SK-N-SH (cell line): ENCODE measurements at regions not wholly inside any gene's neighbourhood (a gene's known extent, or its start where the extent isn't known, plus 50 kb on each side); places are given as distances from the start of the nearest gene placed in this dataset.

Source experiments
- CTCF ChIA-PET: fragments of 300-600, 350-600 bp; formaldehyde crosslinking; extraction: SDS; loops from one replicate; lab custom pipeline; 2021; lab: Yijun Ruan, JAX
- POLR2A ChIA-PET: fragments of 350-600 bp; sonication (Branson Sonifier 250); formaldehyde crosslinking; extraction: SDS; loops from one replicate; lab custom pipeline; 2020; ENCODE audit warnings: antibody characterized with exemption, inconsistent platforms; lab: Yijun Ruan, JAX
- DNase-seq: peaks from one replicate; pipeline ENCODE4 v3.0.0; 2012
- H2AFZ ChIP-seq: fragments of 200-600 bp; sonication (generic); 2 replicates; pipeline ENCODE4 v1.8.1; 2016; ENCODE audit warnings: antibody characterized with exemption, mild to moderate bottlenecking, low read depth
- H3F3A ChIP-seq: fragments of 200-600 bp; sonication (generic); replicated peaks from 2 replicates; pipeline ENCODE3; 2016; ENCODE audit warnings: antibody characterized with exemption, mild to moderate bottlenecking; ENCODE audit not compliant: insufficient read depth
- H3K27ac ChIP-seq, 2 experiments: fragments of 200-500 bp in 1 of 2; fragments of 200-600 bp in 1 of 2; sonication (Bioruptor generic) in 1 of 2; sonication (generic), shearing (Covaris generic) in 1 of 2; 2 replicates each; pipeline versions ENCODE4 v1.5.1 to v1.6.1; 2014 to 2016; ENCODE audit warnings: low read depth in 2 of 2, inconsistent platforms in 1 of 2, low read length in 1 of 2, mild to moderate bottlenecking in 1 of 2, mixed read lengths in 1 of 2
- H3K27me3 ChIP-seq: fragments of 200-600 bp; sonication (generic), shearing (Covaris generic); 2 replicates; pipeline ENCODE4 v1.6.1; 2016; ENCODE audit warnings: mixed run types; ENCODE audit not compliant: insufficient read depth
- H3K36me3 ChIP-seq, 2 experiments: fragments of 200-500 bp in 1 of 2; fragments of 200-600 bp in 1 of 2; sonication (Bioruptor generic) in 1 of 2; sonication (generic) in 1 of 2; replicated peaks in 1 of 2; 2 replicates each; pipeline versions ENCODE3 to v1.5.1; 2014 to 2016; ENCODE audit warnings: low read length in 1 of 2, mild to moderate bottlenecking in 1 of 2; ENCODE audit not compliant: insufficient read depth in 2 of 2, control insufficient read depth in 1 of 2
- H3K4me1 ChIP-seq, 2 experiments: fragments of 200-500 bp in 1 of 2; fragments of 200-600 bp in 1 of 2; sonication (Bioruptor generic) in 1 of 2; sonication (generic), shearing (Covaris generic) in 1 of 2; 2 replicates each; pipeline versions ENCODE4 v1.5.1 to v1.6.1; 2014 to 2016; ENCODE audit warnings: low read depth in 1 of 2, low read length in 1 of 2, mixed run types in 1 of 2; ENCODE audit not compliant: insufficient read depth in 2 of 2, control insufficient read depth in 1 of 2
- H3K4me2 ChIP-seq: fragments of 200-600 bp; sonication (generic), shearing (Covaris generic); 2 replicates; pipeline ENCODE4 v1.6.1; 2017; ENCODE audit warnings: mixed run types
- H3K4me3 ChIP-seq, 2 experiments: fragments of 200-500 bp in 1 of 2; fragments of 200-600 bp in 1 of 2; sonication (Bioruptor generic) in 1 of 2; sonication (generic), shearing (Covaris generic) in 1 of 2; 2 replicates each; pipeline versions ENCODE4 v1.5.1 to v1.8.1; 2014 to 2016; ENCODE audit warnings: low read depth in 2 of 2, inconsistent platforms in 1 of 2, low read length in 1 of 2, mild to moderate bottlenecking in 1 of 2, mixed read lengths in 1 of 2, moderate library complexity in 1 of 2
- H3K79me2 ChIP-seq: fragments of 200-600 bp; sonication (generic); 2 replicates; pipeline ENCODE4 v1.8.1; 2017; ENCODE audit warnings: mild to moderate bottlenecking; ENCODE audit not compliant: insufficient read depth
- H3K9ac ChIP-seq: fragments of 200-600 bp; sonication (generic); 2 replicates; pipeline ENCODE4 v1.6.1; 2017; ENCODE audit warnings: mixed run types
- H3K9me2 ChIP-seq: fragments of 200-600 bp; sonication (generic); 2 replicates; pipeline ENCODE4 v1.6.1; 2017; ENCODE audit warnings: mixed run types
- H3K9me3 ChIP-seq: fragments of 200-600 bp; sonication (generic); 2 replicates; pipeline ENCODE4 v1.6.1; 2017; ENCODE audit warnings: mixed run types, mild to moderate bottlenecking, moderate library complexity
- H4K20me1 ChIP-seq: fragments of 200-600 bp; sonication (generic); 2 replicates; pipeline ENCODE4 v1.6.1; 2017; ENCODE audit warnings: mild to moderate bottlenecking, mixed run types; ENCODE audit not compliant: insufficient read depth
- FOSL2 ChIP-seq: IDR thresholded peaks from 2 replicates; pipeline ENCODE4 v1.4.0; 2012; ENCODE audit warnings: low read depth, mild to moderate bottlenecking, moderate library complexity, borderline replicate concordance
- GABPA ChIP-seq: IDR thresholded peaks from 2 replicates; pipeline ENCODE4 v1.4.0; 2012; ENCODE audit warnings: low read depth, mild to moderate bottlenecking
- JUND ChIP-seq: IDR thresholded peaks from 2 replicates; pipeline ENCODE4 v1.4.0; 2012
- MAX ChIP-seq: IDR thresholded peaks from 2 replicates; pipeline ENCODE4 v1.4.0; 2012; ENCODE audit warnings: low read depth
- NFIC ChIP-seq: IDR thresholded peaks from 2 replicates; pipeline ENCODE4 v1.4.0; 2012; ENCODE audit warnings: borderline replicate concordance
- NRF1 ChIP-seq: IDR thresholded peaks from 2 replicates; pipeline ENCODE4 v1.6.1; 2012; ENCODE audit warnings: low read depth, mild to moderate bottlenecking, low read length
- PBX3 ChIP-seq: IDR thresholded peaks from 2 replicates; pipeline ENCODE4; 2012
- RAD21 ChIP-seq: IDR thresholded peaks from 2 replicates; pipeline ENCODE4 v1.6.1; 2012; ENCODE audit warnings: mild to moderate bottlenecking, low read length
- RFX5 ChIP-seq: IDR thresholded peaks from 2 replicates; pipeline ENCODE4 v1.6.1; 2012; ENCODE audit warnings: mild to moderate bottlenecking, improper control_type of control experiment, low read length
- RXRA ChIP-seq: IDR thresholded peaks from 2 replicates; pipeline ENCODE4 v1.4.0; 2012; ENCODE audit warnings: low read depth, mild to moderate bottlenecking, borderline replicate concordance
- SIN3A ChIP-seq: IDR thresholded peaks from 2 replicates; pipeline ENCODE4 v1.6.1; 2012; ENCODE audit warnings: low read depth, mild to moderate bottlenecking, low read length, moderate library complexity, borderline replicate concordance
- TEAD4 ChIP-seq: IDR thresholded peaks from 2 replicates; pipeline ENCODE4 v1.4.0; 2012; ENCODE audit warnings: mild to moderate bottlenecking, borderline replicate concordance; ENCODE audit not compliant: insufficient read depth
- ZBTB33 ChIP-seq: IDR thresholded peaks from 2 replicates; pipeline ENCODE4 v1.4.0; 2012; ENCODE audit warnings: low read depth, borderline replicate concordance
- whole genome bisulfite sequencing: methylation state at CpG from one replicate; pipeline ENCODE4 v1.1.6; 2017; ENCODE audit warnings: low lambda C conversion rate; 5-methylcytosine and 5-hydroxymethylcytosine counted together
- TF ChIP-seq, protein P1 (sequence below): fragments of 200-600 bp; sonication (generic); IDR thresholded peaks from 2 replicates; pipeline ENCODE4 v1.6.1; 2017; ENCODE audit warnings: antibody characterized with exemption, mild to moderate bottlenecking, moderate library complexity
- TF ChIP-seq, protein P2 (sequence below): IDR thresholded peaks from 2 replicates; pipeline ENCODE4 v1.4.0; 2012; ENCODE audit warnings: low read depth, borderline replicate concordance

- Histone ChIP-seq H3K27me3 (no peaks in the 10 kb centered on the region), H4K20me1 (no peaks in the 10 kb centered on the region), H3K79me2 (no peaks in the 10 kb centered on the region), H3K9me2 (no peaks in the 10 kb centered on the region), H3K27ac (no peak overlapping the region), H3F3A (peaks cover 8% of the 10 kb centered on the region), H3K4me2 (no peak overlapping the region), H3K9ac (no peak overlapping the region), H3K9me3 (no peaks in the 10 kb centered on the region), H2AFZ (no peak overlapping the region), H3K36me3 (no peaks in the 10 kb centered on the region), H3K4me1 (peaks cover 14 to 16% of the 10 kb centered on the region in 2 experiments; a peak in 3 of 4 replicates), H3K4me3 (no peak overlapping the region)
- DNase-seq = no peak
- WGBS = 87% methylated on average over 9 of the region's 9 CpGs
- ChIA-PET POLR2A (no interaction called here), CTCF (interaction anchor here (1.0 to 6.1 kb wide), 3 partner anchors 11 to 27 kb away, joined by 3 to 50 read pairs (median 4); no protein-coding TSS in a partner anchor)
- TF ChIP-seq NFIC (no peak), PBX3 (no peak), ZBTB33 (no peak), RFX5 (no peak), GABPA (no peak)
Observed at GRCh38 chr2:190792956-190793888, 87.4 kb upstream of the GLS start.

- no peak overlapping the region for H3K4me3 ChIP-seq
- TF ChIP-seq RAD21 (no peak), FOSL2 (no peak), TEAD4 (no peak), SIN3A (no peak), JUND (no peak), MAX (no peak), NRF1 (no peak), RXRA (no peak), GABPA (no peak)
- TF ChIP-seq, protein P1, sequence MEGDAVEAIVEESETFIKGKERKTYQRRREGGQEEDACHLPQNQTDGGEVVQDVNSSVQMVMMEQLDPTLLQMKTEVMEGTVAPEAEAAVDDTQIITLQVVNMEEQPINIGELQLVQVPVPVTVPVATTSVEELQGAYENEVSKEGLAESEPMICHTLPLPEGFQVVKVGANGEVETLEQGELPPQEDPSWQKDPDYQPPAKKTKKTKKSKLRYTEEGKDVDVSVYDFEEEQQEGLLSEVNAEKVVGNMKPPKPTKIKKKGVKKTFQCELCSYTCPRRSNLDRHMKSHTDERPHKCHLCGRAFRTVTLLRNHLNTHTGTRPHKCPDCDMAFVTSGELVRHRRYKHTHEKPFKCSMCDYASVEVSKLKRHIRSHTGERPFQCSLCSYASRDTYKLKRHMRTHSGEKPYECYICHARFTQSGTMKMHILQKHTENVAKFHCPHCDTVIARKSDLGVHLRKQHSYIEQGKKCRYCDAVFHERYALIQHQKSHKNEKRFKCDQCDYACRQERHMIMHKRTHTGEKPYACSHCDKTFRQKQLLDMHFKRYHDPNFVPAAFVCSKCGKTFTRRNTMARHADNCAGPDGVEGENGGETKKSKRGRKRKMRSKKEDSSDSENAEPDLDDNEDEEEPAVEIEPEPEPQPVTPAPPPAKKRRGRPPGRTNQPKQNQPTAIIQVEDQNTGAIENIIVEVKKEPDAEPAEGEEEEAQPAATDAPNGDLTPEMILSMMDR = no peak
- TF ChIP-seq, protein P2, sequence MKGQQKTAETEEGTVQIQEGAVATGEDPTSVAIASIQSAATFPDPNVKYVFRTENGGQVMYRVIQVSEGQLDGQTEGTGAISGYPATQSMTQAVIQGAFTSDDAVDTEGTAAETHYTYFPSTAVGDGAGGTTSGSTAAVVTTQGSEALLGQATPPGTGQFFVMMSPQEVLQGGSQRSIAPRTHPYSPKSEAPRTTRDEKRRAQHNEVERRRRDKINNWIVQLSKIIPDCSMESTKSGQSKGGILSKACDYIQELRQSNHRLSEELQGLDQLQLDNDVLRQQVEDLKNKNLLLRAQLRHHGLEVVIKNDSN = no peak
- DNase-seq = no peak
- no peaks in the 10 kb centered on the region for H3K27me3 ChIP-seq
- POLR2A ChIA-PET = no interaction called here
- H2AFZ ChIP-seq = no peak overlapping the region
- H4K20me1 ChIP-seq = no peaks in the 10 kb centered on the region
- H3K9ac ChIP-seq = no peak overlapping the region
- H3K36me3 ChIP-seq = no peaks in the 10 kb centered on the region
- no peaks in the 10 kb centered on the region for H3K9me3 ChIP-seq
- H3K4me2 ChIP-seq = no peak overlapping the region
- H3F3A ChIP-seq = peaks cover 8% of the 10 kb centered on the region
- CTCF ChIA-PET = interaction anchor here (1.0 to 6.1 kb wide), 2 partner anchors 12 to 26 kb away, joined by 3 to 50 read pairs; no protein-coding TSS in a partner anchor
- peaks cover 13 to 14% of the 10 kb centered on the region in 2 experiments; a peak in 3 of 4 replicates for H3K4me1 ChIP-seq
- no peaks in the 10 kb centered on the region for H3K9me2 ChIP-seq
- 88% methylated on average over 6 of the region's 6 CpGs for WGBS
- H3K27ac ChIP-seq = no peak overlapping the region
- H3K79me2 ChIP-seq = no peaks in the 10 kb centered on the region
Observed at GRCh38 chr2:190794377-190794776, 86.2 kb upstream of the GLS start.
